Fibroblast of villous mesenchyme (primary cell): ENCODE measurements at regions not wholly inside any gene's neighbourhood (a gene's known extent, or its start where the extent isn't known, plus 50 kb on each side); places are given as distances from the start of the nearest gene placed in this dataset.
A peak's percentile ranks its signal among the peaks of the same experiment; 100 is the strongest.

Source experiments
- DNase-seq: peaks from one replicate; pipeline ENCODE4 v3.0.0-alpha.2; 2010; ENCODE audit warnings: low read depth
- H3K4me3 ChIP-seq: 2 replicates; pipeline ENCODE4 v1.5.1; 2011; ENCODE audit warnings: low read depth, mild to moderate bottlenecking, low read length
- TF ChIP-seq, protein P1 (sequence below): IDR thresholded peaks from 2 replicates; pipeline ENCODE4 v1.5.1; 2012; ENCODE audit warnings: low read depth, mild to moderate bottlenecking, low read length; ENCODE audit not compliant: insufficient read depth

DNA sequence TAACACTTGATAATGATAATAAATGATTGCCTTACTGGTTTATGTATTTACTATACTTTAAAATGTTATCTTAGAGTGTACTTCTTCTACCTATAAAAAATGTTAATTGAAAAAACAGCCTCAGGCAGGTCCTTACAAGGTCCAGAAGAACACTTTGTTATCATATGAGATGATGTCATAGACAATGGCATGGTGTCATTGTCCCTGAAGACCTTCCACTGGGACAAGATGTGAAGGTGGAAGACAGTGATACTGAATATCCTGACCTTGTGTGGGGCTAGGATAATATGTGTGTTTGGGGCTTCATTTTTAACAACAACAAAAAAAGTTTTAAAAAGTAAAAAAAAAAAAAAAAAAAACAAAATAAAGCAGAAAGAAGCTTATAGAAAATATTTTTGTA lies 342.2 kb upstream of the KYNU start:
- no peak for DNase-seq
- H3K4me3 ChIP-seq, result no peak overlapping the region
- TF ChIP-seq, protein P1, sequence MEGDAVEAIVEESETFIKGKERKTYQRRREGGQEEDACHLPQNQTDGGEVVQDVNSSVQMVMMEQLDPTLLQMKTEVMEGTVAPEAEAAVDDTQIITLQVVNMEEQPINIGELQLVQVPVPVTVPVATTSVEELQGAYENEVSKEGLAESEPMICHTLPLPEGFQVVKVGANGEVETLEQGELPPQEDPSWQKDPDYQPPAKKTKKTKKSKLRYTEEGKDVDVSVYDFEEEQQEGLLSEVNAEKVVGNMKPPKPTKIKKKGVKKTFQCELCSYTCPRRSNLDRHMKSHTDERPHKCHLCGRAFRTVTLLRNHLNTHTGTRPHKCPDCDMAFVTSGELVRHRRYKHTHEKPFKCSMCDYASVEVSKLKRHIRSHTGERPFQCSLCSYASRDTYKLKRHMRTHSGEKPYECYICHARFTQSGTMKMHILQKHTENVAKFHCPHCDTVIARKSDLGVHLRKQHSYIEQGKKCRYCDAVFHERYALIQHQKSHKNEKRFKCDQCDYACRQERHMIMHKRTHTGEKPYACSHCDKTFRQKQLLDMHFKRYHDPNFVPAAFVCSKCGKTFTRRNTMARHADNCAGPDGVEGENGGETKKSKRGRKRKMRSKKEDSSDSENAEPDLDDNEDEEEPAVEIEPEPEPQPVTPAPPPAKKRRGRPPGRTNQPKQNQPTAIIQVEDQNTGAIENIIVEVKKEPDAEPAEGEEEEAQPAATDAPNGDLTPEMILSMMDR, result no peak

DNA sequence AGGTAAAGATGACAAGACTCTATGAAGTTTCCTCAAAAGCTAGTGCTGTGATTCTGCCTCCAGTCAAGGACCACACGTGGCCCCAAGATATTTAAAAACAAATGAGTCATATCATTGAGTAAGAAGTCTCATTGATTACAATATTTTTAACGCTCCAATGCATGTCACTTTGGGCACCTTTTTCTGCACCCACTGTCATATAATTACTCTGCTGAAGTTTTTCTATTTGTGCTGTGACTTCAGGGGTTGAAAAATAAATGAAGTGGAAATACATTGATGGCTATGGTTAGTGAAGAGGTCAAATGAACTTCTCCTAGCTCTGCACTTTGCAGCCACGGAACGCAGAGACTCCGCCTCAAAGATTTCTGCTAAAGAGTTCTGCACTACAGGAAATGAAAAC lies 344.3 kb upstream of the KYNU start:
- TF ChIP-seq, protein P1, result no peak
- no peak overlapping the region for H3K4me3 ChIP-seq
- peak; percentile 4 for DNase-seq

DNA sequence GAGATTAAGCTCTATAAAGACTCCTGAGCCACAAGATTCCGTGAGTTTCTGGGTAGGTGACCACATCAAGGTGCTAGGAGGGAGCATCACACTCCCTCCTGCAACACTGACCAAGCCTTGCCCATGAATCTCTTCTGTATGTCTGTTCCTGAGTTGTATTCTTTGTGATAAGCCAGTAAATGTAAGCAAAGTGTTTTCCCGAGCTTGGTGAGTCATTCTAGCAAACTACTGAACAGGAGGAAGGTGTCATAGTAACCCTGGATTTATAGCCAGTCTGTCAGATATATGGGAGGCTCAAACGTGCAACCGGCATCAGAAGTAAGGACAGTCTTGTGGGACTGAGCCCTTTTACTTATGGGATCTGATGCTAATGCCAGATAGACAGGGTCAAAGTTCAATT lies 346.1 kb upstream of the KYNU start:
- no peak overlapping the region for H3K4me3 ChIP-seq
- TF ChIP-seq, protein P1, result no peak
- peak; percentile 10 for DNase-seq

DNA sequence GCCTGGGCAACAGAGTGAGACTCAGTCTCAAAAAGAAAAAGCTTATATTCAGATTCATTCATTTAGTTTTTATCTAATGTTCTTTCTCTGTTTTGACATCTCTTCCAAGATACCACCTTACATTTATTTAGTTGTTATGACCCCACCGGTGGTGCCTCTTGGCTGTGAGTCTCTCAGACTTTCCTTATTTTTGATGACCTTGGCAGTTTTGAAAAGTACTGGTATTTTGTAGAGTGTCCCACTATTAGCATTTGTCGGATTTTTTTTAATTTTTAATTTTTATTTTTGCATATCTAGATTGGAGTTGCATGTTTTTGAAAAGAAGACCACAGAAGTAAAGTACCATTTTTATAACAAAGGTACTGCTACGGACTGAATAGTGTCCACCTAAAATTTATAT lies 351.7 kb upstream of the KYNU start:
- DNase-seq, result no peak
- TF ChIP-seq, protein P1, result no peak
- no peak overlapping the region for H3K4me3 ChIP-seq

DNA sequence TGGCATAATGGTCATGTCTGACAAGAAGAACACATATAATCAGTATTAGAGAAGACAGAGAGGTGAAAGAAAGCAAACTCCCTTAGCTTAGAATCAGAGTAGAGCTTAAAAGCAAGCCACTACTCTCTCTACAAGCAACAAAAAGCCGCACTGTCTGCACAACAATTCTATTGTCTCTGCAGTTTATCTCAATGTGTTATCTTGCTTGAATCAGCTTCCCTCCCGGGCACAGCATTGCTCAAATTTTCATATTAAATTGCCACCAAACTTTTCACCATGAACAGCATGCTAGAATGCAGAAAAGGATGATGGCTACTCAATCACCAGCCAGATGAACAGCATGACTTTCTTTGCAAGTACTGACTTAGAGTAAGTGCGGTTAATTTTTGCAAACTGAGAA lies 356.0 kb upstream of the KYNU start:
- no peak for DNase-seq
- TF ChIP-seq, protein P1, result no peak
- no peak overlapping the region for H3K4me3 ChIP-seq

DNA sequence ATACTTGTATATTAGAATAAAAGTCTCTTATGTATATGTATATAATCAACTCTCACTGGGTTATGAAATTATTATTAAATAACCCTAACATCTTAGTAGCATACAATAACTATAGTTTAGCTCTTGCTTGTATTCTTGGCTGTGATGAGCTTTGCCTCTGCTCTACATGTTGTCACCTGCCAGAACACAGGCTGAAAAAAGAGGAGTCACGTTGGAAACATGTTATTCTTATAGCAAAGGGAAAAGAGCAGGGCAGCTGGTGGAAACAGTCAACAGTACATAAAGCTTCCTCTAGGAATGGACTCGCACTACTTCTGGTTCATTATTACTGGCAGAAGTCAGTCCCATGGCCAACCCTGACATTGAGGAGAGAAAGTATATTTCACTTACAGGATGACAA lies 362.0 kb upstream of the KYNU start:
- no peak for DNase-seq
- no peak overlapping the region for H3K4me3 ChIP-seq
- TF ChIP-seq, protein P1, result no peak

DNA sequence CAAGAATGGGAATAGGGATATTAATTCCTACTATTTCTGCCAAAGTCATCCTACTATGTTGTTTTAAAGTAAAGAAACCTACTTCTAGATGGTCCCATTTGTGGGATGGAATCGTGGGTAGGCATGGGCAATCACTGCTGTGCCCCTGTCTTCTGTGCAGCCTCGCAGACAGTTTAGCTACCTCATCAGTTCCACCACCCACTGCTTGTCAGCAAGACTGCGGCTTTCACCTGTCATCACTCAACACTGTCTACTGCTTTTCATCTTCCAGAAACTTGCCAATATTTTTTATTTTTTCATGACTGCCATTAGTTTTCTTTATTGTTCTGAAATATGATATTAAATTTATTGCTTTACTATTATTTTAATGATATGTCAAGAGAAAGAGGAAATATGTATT lies 368.1 kb upstream of the KYNU start:
- no peak overlapping the region for H3K4me3 ChIP-seq
- no peak for DNase-seq
- TF ChIP-seq, protein P1, result no peak
